Activated CD4-positive, alpha-beta T cell treated with anti-CD3 and anti-CD28 coated beads for 24 hours (primary cell): ENCODE measurements at regions not wholly inside any gene's neighbourhood (a gene's known extent, or its start where the extent isn't known, plus 50 kb on each side); places are given as distances from the start of the nearest gene placed in this dataset.

ENCODE experiments used
- DNase-seq, 2 donors: peaks; one replicate each; pipeline ENCODE4 v3.0.0-alpha.2; 2020; ENCODE audit warnings: low read depth in 2 of 2

DNA sequence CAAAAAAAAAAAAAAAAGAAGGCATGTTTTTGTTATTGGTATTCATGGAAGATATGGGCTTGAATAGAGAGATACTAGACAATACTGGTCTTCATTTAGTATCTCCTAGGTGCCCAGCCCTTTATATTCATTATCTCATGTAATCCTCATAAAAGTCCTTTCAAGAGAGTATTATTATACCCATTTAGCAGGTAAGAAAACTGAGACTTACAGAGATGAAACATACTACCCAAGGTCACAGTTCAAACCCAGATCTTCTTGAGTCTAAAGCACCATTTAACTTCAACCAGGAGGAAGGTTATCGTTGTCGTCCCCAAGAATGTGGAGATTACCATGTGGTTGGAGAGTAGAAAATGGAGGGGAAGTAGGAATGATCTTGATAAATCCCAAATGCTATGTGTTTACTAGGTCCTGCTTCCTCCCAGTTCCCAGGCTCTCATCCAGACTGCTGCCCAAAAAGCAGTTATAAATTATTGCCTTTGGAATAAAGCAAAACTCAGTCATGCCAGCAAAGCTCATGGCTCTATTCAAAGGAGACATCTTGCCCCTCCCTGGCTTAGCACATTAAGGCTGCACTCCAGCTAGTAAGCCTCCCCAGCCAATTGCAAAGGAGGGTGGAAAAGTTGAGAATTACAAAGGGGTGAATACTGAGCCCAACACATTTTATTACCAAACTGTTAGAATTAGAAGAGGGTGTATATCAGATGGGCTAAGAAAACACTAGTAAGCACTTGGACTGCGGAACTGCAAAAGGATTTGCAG is 163.9 kb downstream of the PIK3R1 start:
- no peak for DNase-seq

DNA sequence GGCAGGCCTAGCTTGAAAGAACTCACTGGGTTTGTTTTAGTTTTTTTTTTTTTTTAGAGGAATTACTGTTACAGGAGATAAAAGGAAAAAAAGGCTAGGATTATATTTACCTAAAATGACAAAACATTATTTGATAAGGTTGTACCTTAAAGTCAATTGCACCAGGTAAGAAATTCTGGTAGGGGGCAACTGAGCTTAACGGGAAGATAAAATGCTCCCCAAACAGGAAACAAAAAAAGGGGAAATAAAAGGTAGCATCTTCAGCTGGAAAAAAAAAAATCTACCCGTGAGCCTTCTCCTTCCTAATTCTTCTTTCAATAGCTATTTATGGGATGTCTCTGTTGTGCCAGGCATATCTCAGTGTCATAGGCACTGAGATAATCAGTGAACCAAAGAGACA is 164.5 kb downstream of the PIK3R1 start:
- no peak for DNase-seq

DNA sequence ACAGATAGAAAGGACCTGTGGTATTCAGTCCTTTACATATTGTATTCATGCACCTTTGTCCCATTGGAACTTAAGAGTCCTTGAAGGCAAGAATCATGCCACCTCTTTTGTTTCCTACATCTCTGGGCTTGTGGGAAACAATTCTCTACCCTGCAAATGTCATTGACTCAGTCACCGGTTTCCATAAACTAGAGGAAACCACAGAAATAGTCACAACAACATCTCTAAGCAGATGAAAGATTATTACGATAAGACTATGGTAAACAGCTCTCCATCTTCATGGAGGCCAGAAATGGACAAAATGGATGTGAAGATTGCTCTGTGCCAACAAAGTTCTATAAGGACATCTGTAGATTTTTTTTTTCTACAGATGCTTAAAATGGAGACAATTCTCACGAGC is 165.5 kb downstream of the PIK3R1 start:
- DNase-seq, result no peak

DNA sequence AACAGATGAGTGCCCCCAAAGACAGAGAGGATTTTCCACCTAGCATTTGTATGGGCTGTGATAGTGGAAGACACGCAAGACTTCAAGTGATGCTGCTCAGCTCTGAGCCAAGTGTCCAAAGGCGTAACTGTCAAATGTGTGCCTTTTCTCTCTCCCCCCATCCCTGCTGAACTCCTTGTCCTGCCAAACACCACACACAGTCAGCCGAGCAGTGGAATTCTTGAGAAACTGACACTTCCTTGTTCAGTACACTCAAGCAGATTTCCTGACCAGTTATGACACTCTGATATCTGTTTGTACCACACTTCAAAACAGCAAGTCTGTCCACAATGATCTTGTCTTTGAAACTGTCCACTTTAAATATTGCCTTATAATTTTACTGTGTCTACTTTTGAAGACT is 166.4 kb downstream of the PIK3R1 start:
- no peak for DNase-seq

DNA sequence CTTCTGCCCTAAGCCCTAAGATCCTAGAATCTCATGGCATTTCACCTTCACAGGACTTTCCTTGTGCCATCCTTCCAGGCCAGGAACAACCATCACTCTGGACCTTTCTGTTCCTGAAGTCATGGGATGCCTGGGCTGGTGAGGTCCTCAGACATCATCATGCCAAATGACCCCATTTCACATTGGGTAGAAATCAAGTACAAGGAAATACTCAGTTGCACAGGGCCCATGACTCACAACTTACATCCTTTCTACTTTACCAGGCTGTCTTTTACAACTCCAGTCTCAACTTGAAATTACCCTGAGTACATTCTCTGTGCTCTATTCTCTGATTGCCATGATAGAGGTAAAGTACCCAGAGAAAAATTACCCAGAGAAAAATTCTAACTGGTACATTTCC is 167.1 kb downstream of the PIK3R1 start:
- no peak for DNase-seq

DNA sequence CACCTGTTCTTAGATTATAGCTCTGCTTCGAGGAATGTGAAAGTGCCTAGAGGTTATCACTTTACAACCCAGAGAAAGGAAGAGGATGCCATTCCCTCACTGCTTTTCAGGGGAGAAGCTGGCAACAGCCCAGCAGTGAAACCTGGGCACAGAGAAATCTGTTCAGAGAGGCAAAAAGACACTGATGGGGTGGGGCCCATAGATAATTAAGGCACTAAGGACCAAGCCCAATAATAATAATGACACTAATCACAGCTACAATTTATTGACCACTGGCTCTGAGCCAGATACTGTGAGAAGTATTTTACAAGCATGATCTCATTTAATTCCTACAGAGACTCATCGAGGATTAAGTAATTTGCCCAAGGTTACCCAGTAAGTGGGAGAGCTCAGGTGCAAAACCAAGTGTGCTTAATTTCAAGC is 168.3 kb downstream of the PIK3R1 start:
- DNase-seq, result no peak

DNA sequence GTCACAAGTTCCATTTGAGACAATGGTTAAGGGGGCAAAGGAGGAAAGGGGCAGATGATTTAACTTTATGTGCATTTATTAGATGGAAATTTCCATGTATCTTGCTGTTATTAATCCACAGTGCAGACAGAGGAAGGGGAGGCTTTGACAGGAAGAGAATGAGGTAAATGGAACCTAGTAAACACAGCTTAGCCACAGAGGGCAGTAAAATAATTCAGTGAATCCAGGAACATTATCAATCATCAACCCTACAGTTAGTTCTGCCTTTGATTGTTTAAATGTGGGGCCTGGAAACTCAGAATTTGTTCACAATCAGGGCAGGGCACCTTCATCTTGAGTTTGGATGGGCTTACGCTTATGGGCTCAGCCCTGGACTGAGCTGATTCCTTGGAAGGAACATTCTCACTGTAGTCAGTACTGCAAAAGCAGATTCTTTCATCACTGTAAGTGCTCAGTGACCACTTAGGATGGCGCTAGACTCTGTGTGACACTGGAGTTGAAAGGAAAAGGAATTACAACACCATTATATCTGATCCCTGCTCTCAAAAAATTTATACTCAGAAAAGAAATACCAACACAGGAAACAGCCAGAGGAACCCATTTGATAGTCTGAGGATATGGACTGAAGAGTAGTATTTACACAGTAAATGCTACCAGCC is 169.5 kb downstream of the PIK3R1 start:
- no peak for DNase-seq

DNA sequence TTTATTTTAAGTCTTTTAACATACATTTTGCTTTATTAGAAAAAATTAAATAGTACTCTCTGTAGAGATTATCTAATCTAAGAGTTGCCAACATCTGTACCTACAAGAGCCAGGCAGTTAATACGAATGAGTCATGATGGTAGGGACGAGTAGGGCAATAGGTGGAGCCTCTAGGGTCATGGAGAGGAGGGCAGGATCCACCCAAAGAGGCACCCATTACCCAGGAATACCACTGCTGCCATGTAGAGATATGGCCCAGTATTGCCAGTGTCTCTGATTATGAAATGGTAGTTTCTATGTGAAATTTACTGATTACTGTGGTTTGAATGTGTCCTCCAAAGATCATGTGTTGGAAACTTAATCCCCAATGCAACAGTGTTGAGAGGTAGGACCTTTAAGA is 170.4 kb downstream of the PIK3R1 start:
- DNase-seq, result no peak

DNA sequence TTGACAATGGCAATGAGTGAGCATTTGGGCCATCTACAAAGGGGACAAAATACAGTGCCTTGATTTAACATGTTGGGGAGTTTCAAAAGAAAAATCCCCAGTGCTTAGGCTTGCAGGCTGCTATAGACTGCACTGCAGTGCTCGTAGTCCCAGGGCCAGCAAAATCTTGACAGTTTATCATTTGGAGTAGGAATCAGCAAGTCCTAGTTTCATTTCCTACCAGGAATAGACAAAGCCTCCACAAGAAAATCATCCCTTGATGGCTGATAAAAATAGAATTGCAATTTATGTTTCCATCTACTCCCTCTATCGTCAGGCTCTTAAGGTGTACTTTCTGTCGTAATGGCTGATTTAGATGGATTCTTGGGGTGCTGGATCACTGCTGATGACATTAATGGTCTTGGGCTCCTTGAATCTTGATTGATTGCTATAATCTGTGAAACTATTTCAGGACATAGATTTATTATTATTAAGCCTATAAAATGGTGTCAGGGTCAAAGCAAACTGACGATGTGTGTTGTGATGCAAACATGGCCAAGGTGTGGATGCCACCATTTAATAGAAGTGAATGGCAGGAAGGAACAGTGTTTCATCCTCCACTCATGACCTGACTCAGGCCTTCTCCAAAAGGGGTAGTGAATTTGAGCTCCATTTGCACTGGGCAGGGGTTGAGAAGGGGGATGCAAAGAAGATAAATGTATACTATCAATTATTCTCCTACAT is 171.7 kb downstream of the PIK3R1 start:
- DNase-seq, result no peak

DNA sequence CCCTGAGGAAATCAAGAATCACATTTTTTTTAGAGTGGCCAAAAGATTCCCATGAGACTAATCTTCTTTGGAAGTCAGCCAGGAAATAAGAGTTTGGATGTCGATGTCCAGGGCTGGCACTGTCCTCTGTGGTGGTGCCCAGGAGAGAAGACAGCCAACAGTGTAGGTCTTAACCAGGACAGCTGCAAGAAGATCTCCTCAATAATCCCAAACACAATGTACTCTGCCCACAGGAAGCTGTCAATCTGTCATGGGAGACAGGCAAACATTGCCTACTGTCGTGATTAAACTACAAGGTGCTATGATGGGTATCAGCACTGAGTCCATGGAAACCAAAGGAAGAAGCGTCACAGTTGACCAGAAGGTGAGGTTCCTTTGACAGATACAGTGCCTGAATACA is 174.1 kb downstream of the PIK3R1 start:
- DNase-seq, result no peak

DNA sequence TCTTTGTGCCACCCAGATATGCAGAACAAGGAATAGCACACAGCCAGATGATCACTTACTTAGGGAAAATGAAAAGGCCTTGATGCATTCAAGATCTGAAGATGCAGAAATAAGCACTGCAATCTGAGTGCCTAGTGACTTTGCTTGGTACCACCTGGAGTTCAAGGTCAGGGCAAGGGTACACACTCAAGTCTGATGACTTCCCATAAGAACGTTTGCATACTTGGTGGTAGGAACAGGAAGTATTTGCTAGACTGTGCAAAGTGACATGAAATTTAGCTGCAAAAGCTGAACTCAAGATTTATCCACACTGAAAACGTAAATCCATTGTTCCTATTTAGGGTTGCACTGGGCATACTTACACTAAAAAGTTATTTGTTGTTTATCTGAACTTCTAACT is 177.1 kb downstream of the PIK3R1 start:
- DNase-seq, result no peak

DNA sequence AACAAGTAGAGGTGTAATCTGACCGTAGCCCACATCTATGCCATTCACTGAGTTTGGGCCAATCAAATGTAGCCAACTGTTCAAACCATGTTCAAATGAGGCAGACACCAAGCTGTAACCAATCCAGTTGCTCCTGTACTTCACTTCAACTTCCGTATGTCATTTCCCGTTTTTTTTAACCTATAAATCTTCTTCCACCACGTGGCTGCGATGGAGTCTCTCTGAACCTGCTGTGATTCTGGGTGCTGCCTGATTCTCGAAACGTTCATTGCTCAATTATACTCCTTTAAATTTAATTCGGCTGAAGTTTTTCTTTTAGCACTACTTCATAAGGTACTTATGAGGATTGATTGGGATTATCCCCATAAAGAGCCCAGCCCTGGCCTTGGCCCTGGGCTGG is 179.7 kb downstream of the PIK3R1 start:
- no peak for DNase-seq

DNA sequence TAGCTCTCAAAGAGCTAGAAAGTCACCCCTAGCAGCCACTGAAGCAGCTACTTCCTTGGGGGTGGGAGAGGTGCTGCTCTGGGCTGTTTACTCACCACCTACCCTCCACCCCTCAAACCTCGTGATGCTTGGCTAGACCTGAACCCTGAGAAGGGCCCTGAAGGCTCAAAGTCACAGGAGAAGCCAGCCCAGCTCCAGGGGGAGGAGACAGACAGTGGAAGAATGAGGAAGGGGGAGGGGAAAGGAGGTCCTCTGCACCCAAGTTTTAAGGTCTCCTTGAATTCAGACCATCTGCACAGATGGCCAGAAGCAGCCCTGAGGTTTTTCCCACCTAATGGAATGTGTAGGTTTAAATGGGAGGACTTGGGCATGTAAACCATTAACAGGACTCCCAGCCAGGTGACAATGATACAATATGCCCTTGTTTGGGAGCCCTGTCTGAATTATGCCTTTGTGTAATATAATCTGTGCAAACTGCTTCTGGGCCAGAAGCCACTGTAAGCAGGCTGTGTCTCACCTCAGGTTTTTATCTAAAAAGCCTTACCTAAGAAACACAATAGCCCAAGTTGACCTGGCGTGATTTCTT is 180.5 kb downstream of the PIK3R1 start:
- DNase-seq, result no peak

DNA sequence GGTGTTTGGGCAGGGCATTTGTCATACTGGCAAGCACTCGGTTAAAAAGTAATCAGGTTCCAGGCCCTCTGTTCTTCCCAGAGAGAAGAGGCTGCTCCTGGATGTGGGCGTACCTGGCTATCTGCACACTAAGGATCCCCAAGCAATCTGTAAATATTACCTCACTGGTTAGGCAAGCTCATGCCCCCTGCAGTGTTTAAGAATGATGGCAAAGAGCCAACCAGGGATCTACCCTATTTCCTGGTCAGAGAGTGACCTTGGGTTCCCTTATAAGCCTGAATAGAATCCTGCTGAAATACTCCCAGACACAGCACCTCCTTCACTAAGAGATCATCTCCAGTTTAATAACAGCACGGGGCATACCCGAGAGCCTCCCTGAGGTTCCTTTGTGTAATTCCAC is 181.2 kb downstream of the PIK3R1 start:
- no peak for DNase-seq

DNA sequence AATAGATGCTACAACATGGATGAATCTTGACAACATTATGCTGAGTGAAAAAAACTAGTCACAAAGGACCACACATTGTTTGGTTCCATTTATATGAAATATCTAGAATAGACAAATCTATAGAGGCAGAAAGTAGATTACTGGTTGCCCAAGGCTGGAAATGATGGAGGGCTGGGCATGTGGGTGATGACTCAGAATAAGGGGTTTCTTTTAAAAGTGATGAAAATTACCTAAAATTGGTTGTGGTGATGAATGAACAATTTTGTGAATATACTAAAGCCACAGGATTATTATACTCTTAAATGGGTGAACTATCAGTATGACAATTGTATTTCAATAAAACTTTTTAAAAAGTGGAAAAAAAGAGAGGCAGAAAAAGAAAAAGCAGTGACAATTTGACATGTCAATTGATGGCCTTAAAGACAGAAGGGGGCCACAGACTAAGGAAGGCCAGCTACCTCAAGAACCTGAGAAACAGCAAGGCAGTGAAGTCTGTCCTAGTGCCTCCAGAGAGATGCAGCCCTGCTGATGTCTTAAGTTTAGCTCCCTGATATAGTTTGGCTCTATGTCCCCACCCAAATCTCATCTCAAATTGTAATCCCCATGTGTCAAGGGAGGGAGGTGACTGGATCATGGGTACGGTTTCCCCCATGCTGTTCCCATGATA is 182.7 kb downstream of the PIK3R1 start:
- no peak for DNase-seq

DNA sequence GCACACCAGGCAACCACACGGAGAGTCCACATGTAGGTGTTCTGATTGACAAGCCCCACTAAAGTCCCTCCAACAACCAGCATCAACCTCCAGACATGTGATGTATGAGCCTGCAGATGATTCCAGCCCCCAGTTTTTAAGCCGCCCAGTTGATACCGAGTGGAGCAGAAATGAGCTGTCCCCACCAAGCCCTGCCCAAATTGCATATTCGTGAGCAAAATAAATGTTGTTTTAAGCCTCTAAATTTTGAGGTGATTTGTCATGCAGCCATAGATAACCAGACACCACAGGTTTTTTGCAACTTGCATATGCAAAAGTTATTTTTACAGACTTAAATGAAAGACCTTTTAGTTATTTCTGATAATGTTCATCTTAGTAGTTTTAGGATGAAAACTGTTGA is 187.7 kb downstream of the PIK3R1 start:
- DNase-seq, result no peak

DNA sequence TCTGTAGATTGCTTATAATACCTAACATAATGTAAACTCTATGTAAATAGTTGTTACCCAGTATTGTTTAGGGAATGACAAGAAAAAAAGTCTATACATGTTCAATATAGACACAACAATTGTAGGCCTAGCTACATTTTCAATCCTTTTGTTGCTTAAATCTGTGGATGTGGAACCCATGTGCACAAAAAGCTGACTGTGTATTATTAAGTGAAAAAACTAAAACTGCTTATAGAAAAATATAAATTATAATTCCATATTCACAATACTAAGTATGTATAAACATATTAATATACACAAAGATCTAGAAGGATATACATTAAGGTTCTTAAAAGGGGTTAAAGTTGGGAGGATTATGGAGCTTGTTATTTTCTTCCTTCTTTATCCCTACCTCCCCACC is 188.7 kb downstream of the PIK3R1 start:
- no peak for DNase-seq

DNA sequence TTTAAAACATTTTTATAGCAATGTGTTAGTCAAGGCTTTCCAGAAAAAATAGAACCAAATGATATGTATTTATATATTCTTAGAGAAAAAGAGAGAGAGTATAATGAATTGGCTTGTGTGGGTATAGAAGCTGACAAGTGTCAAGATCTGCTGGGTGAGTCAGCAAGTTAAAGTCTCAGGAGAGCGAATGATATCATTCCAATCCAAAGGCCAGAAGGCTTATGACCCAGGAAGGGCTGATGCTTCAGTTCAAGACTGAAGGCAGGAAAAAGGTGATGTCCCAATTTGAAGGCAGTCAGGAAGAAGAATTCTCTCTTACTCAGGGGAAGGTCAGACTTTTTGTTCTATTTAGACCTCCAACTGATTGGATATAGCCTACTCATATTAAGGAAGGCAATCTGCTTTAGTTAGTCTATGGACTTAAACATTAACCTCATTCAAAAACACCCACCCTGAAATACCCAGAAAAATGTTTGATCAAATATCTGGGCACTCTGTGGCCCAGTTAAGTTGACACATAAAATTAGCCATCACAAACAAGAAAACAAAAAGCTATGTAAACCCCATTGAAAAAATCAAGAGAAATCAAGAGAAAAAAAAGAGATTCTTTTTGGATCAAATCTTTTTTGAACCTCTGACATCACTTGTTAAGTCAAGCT is 189.6 kb downstream of the PIK3R1 start:
- no peak for DNase-seq

DNA sequence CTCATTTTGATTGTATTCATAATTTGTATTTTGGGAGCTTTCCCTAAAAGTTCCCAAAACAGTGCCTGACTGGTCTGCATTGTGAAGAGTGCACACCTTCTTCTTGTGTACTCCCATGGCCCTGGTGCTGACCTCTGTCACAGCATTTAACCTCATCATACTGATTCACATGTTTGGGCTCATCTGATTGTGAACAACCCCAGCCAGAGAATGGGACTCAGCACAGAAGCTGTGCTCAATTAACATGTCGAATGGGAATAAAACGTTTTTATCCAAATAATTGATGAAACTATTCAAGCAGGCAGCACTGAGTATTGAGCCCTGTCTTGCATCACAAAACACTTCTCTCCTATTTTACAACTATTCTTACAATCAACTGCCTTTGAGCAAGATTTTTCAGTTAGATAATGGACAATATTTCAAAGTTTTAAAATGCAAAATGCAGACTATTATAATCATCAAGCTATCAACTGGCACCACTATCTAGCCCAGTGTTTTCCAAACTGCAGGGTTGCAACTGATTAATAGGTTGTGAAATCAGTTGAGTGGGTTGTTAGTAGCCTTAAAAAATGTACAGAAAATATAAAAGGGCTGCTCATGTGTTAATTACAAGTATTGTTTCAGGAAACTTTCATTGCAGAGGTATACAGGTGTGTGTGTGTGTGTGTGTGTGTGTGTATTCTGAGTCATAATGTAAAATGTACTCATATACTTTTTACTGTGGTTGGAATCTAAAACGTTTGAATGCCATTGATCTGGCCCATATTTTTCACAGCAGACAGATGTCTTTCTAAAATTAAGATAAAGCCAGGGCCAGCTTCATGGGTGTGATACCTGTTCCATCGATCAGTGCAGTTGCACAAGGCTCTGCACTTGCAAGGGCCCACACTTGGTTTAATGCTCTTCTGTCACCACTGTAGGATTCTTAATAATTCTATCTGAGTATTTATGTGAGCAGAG is 190.5 kb downstream of the PIK3R1 start:
- peak in 1 of 2 donors; percentile 8 for DNase-seq

DNA sequence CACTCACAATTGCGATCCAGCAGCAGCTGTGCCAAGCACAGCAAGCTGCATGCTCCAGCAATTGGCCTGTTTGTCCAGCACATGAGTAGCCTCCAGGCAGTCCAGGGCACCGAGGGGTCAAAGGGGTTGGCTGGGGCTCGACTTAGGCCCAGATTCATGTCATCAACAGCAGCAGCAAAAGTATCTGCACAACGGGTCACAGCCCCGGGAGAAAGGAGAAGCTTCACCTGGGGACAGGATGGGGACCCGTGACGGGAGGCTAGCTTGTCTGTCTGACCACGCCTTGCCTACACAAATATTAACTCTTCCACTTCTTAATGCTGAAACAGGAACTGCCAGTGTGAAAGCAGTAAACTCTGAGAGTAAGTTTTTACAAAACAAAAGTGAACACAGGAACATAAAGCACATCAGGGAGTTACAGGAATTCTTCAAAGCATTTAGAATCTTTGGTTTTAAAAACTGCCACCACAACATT is 191.2 kb downstream of the PIK3R1 start:
- no peak for DNase-seq
